Right lobe of liver (tissue), 6 donors: ENCODE measurements at regions not wholly inside any gene's neighbourhood (a gene's known extent, or its start where the extent isn't known, plus 50 kb on each side); places are given as distances from the start of the nearest gene placed in this dataset.
"Not testable (repeated sequence)": the region's sequence is repeated elsewhere in the genome, so short reads cannot be mapped to it uniquely, and the experiment has no call there.

Experiments
- ATAC-seq, 4 donors: fragments of 200-7000 bp; cut with Tn5 transposase; one replicate each; pipeline ENCODE4 v1.9.1; 2020; ENCODE audit warnings: mild to moderate bottlenecking in 4 of 4, moderate library complexity in 4 of 4
- DNase-seq, 3 donors: peaks; one replicate each; pipeline ENCODE4 v3.0.0-alpha.2; 2020
- H3K27ac ChIP-seq, 3 donors: fragments of 200-600 bp; one replicate each; pipeline ENCODE4 v1.8.0; 2022
- H3K27me3 ChIP-seq, 2 donors: fragments of 200-600 bp; one replicate each; pipeline ENCODE4 v1.8.0; 2022
- H3K36me3 ChIP-seq, 4 donors: fragments of 200-600 bp; sonication (generic) in 1 of 4; one replicate each; pipeline versions ENCODE4 v1.5.1 to v1.8.0; 2017 to 2022; ENCODE audit warnings: control low read depth in 1 of 4
- H3K4me1 ChIP-seq, 4 donors: fragments of 200-600 bp; sonication (generic) in 1 of 4; one replicate each; pipeline versions ENCODE4 v1.5.1 to v1.8.0; 2017 to 2022; ENCODE audit warnings: control low read depth in 1 of 4
- H3K4me3 ChIP-seq, 3 donors: fragments of 200-600 bp; one replicate each; pipeline ENCODE4 v1.8.0; 2022
- H3K9me3 ChIP-seq, 4 donors: fragments of 200-600 bp; sonication (generic) in 1 of 4; one replicate each; pipeline versions ENCODE4 v1.5.1 to v1.8.0; 2017 to 2022; ENCODE audit warnings: control low read depth in 1 of 4
- POLR2A ChIP-seq: fragments of 450-650 bp; IDR thresholded peaks from one replicate; pipeline ENCODE4 v1.6.1; 2017; ENCODE audit warnings: antibody characterized with exemption, mild to moderate bottlenecking
- WGBS: methylation state at CpG from one replicate; pipeline ENCODE4 v1.1.6; 2018; ENCODE audit warnings: low coverage, low lambda C conversion rate; ENCODE audit not compliant: insufficient coverage; ENCODE audit errors: missing lambda C conversion rate; 5-methylcytosine and 5-hydroxymethylcytosine counted together
- intact Hi-C, 2 donors: fragments of 100-400 bp; cut with DNase I; formaldehyde crosslinking; loops; one replicate each; pipeline versions ENCODE4 v1.11.2 to v1.14.1; 2022
- TF ChIP-seq, protein P1 (sequence below), 4 donors: fragments of 200-600 bp in 3 of 4; fragments of 450-650 bp in 1 of 4; IDR thresholded peaks; one replicate each; pipeline versions ENCODE4 v1.5.1 to v1.8.0; 2016 to 2022; ENCODE audit warnings: antibody characterized with exemption in 4 of 4, mild to moderate bottlenecking in 2 of 4
- donor health status: DM: no; HTN: yes; CAD: no.
- donor health status: DM: no; HTN: no; CAD: no.
- donor health status: DM: no; HTN: no; CAD: no.
- donor health status: DM: no; HTN: yes; CAD: no.
- donor health status: DM: no; HTN: yes; CAD: no.

DNA sequence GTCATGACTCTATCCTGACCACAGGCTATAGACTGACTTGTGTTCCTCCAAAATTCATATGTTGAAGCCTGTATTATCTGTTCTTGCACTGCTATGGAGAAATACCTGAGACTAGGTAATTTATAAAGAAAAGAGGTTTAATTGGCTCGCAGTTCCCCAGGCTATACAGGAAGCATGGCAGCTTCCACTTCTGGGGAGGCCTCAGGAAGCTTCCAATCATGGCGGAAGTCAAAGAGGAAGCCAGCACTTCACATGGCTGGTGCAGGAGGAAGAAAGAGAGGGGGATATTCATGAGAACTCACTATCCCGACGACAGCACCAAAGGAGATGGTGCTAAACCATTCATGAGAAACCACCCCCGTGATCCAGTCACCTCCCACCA, 84.3 kb upstream of the KDM7A start:
- intact Hi-C loops, result no loop called here
- Histone ChIP-seq H3K27ac (no peak overlapping the region), H3K36me3 (no peaks in the 10 kb centered on the region), H3K27me3 (no peaks in the 10 kb centered on the region), H3K4me3 (no peak overlapping the region), H3K9me3 (no peaks in the 10 kb centered on the region), H3K4me1 (no peaks in the 10 kb centered on the region)
- WGBS, result 68% methylated on average over 3 of the region's 5 CpGs
- TF ChIP-seq POLR2A, result no peak
- TF ChIP-seq, protein P1, sequence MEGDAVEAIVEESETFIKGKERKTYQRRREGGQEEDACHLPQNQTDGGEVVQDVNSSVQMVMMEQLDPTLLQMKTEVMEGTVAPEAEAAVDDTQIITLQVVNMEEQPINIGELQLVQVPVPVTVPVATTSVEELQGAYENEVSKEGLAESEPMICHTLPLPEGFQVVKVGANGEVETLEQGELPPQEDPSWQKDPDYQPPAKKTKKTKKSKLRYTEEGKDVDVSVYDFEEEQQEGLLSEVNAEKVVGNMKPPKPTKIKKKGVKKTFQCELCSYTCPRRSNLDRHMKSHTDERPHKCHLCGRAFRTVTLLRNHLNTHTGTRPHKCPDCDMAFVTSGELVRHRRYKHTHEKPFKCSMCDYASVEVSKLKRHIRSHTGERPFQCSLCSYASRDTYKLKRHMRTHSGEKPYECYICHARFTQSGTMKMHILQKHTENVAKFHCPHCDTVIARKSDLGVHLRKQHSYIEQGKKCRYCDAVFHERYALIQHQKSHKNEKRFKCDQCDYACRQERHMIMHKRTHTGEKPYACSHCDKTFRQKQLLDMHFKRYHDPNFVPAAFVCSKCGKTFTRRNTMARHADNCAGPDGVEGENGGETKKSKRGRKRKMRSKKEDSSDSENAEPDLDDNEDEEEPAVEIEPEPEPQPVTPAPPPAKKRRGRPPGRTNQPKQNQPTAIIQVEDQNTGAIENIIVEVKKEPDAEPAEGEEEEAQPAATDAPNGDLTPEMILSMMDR (IDR thresholded peaks at IDR 0.05), result no peak
- DNase-seq (no peak), ATAC-seq (no peak)

DNA sequence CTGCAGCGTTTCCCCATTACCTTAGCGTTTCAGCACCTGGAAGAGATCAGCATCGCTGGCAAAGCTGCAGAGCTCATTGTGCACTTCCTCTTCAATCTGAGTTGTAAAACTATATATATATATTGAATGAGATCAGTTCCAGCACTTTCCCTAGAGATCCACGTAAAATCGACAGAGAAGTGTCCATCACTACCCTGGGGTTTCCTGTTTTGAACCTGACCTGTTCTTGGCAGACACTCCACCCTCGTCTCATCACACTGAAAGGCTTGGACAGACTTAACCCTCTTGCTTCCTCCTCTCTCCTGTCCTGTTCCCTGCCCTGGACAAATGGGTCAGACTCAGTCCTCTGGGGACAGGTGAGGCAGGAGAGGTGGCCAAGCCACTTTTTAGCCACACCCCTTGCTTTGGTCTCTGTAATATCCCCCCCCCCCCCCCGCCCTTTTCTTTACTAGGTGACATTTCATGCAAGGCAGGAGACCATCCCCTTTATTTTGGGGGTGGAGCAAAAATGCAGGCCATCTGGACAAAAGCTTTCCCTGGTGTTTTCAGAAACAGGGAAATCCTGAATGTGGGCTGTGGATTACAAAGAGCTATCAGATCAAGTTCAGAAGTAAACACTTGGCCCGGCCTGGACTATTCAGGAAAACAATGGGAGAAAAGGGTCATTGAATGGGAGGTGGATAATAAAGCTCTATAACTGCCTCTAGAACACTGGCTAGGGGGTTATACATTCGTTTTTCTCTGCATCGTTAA, 83.7 kb upstream of the KDM7A start:
- H3K27me3 ChIP-seq, result no peaks in the 10 kb centered on the region
- no peak overlapping the region for H3K27ac ChIP-seq
- no peaks in the 10 kb centered on the region for H3K36me3 ChIP-seq
- H3K4me3 ChIP-seq, result no peak overlapping the region
- no peaks in the 10 kb centered on the region for H3K9me3 ChIP-seq
- ATAC-seq (no peak), DNase-seq (no peak)
- intact Hi-C loops, result no loop called here
- TF ChIP-seq, protein P1 (IDR thresholded peaks at IDR 0.05), result no peak
- no peak for TF ChIP-seq POLR2A
- WGBS, result 53% methylated on average over 9 of the region's 10 CpGs
- H3K4me1 ChIP-seq, result no peaks in the 10 kb centered on the region

DNA sequence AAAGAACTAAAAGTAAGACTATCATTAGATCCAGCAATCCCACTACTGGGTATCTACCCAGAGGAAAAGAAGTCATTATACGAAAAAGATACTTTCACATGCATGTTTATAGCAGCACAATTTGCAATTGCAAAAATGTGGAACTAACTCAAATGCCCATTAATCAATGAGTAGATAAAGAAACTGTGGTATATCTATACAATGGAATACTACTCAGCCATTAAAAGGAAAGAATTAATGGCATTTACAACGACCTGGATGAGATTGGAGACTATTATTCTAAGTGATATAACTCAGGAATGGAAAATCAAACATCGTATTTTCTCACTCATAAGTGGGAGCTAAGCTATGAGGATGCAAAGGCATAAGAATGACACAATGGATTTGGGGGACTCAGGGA, 80.5 kb upstream of the KDM7A start:
- H3K27ac ChIP-seq, H3K4me1 ChIP-seq, H3K36me3 ChIP-seq, H3K9me3 ChIP-seq, H3K4me3 ChIP-seq, ATAC-seq, intact Hi-C loops, DNase-seq, H3K27me3 ChIP-seq: not testable (repeated sequence)
- WGBS, result 69% methylated on average over 3 of the region's 3 CpGs

DNA sequence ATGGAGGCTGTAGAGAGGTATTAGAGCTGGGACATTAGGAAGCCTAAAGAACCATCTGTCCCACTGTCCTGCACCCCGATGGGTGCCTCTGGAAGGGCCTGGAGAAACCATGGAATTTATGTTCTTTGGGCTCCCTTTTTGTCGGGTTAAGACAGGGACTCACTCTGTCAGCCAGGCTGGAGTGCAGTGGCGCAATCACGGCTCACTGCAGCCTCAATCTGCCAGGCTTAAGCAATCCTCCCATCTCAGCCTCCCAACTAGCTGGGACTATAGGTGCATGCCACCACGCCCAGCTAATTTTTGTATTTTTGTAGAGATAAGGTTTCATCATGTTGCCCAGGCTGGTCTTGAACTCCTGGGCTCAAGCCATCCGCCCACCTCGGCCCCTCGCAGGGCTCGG, 78.2 kb upstream of the KDM7A start:
- WGBS, result 90% methylated on average over 5 of the region's 9 CpGs
- intact Hi-C loops, H3K4me1 ChIP-seq, H3K4me3 ChIP-seq, H3K36me3 ChIP-seq, H3K27ac ChIP-seq, ATAC-seq, H3K9me3 ChIP-seq, DNase-seq, H3K27me3 ChIP-seq: not testable (repeated sequence)

DNA sequence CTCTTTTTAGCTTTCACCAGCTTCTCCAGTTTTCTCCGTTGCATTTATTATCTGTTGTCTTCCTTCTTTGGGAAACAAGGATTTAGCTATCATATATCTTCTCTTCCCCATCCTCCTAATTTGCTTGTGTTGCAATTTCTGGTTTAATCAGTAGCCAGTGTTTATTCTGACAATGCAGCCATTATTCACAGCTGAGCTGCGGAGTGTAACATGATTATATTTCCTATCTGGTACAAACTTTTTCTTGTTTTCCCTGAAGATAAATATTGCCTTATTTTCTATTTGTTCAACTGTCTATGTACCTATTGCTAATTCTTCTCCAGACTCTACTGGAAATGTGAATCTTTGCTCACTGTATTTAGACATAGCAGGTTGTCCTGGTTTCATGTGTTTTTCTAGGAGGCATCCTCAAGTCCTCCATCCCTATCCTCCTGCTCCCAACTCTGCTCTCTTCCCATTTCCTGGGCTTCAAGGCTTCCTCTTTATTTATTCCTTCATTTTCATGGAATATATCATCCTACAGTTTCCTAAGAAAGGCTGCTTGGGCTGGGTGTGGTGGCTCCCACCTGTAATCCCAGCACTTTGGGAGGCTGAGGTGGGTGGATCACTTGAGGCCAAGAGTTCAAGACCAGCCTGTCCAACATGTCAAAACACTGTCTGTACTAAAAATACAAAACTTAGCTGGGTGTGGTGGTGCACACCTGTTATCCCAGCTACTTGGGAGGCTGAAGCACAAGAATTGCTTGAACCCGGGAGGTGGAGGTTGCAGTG, 72.4 kb upstream of the KDM7A start:
- DNase-seq (no peak), ATAC-seq (peak; percentile 68 to 83 (median 76))
- Histone ChIP-seq H3K27me3 (no peaks in the 10 kb centered on the region), H3K36me3 (no peaks in the 10 kb centered on the region), H3K9me3 (no peaks in the 10 kb centered on the region), H3K4me1 (peaks cover 0 to 11% (median 0%) of the 10 kb centered on the region in 4 donors), H3K4me3 (no peak overlapping the region), H3K27ac (no peak overlapping the region)
- no peak for TF ChIP-seq POLR2A
- TF ChIP-seq, protein P1 (IDR thresholded peaks at IDR 0.05), result no peak
- intact Hi-C loops, result no loop called here
- 42% methylated on average over 3 of the region's 3 CpGs for WGBS
